Osteoblast (primary cell): ENCODE measurements at regions not wholly inside any gene's neighbourhood (a gene's known extent, or its start where the extent isn't known, plus 50 kb on each side); places are given as distances from the start of the nearest gene placed in this dataset.

Experiments
- DNase-seq: peaks from one replicate; pipeline ENCODE4 v3.0.0; 2011; ENCODE audit warnings: low spot score, mixed read lengths; ENCODE audit not compliant: insufficient read length; ENCODE audit errors: missing footprints
- H2AFZ ChIP-seq: 2 replicates; pipeline ENCODE4 v1.6.0; 2011; ENCODE audit warnings: mild to moderate bottlenecking, low read length
- H3K27ac ChIP-seq: 2 replicates; pipeline ENCODE4 v1.5.1; 2011; ENCODE audit warnings: mild to moderate bottlenecking, low read depth, low read length, moderate library complexity
- H3K27me3 ChIP-seq: 2 replicates; pipeline ENCODE4 v1.6.0; 2012; ENCODE audit warnings: mild to moderate bottlenecking, control low read depth, inconsistent platforms, low read length, moderate library complexity; ENCODE audit not compliant: insufficient read depth
- H3K36me3 ChIP-seq: 2 replicates; pipeline ENCODE4 v1.5.1; 2011; ENCODE audit warnings: mild to moderate bottlenecking, low read length, control low read depth, moderate library complexity; ENCODE audit not compliant: insufficient read depth
- H3K4me1 ChIP-seq: 2 replicates; pipeline ENCODE4 v1.5.1; 2011; ENCODE audit warnings: mild to moderate bottlenecking, low read length, control low read depth, moderate library complexity; ENCODE audit not compliant: insufficient read depth
- H3K4me2 ChIP-seq: 2 replicates; pipeline ENCODE4 v1.6.0; 2011; ENCODE audit warnings: mild to moderate bottlenecking, low read length; ENCODE audit not compliant: insufficient read depth
- H3K4me3 ChIP-seq: fragments of 200-600 bp; sonication (generic); 3 replicates; pipeline ENCODE4 v1.5.1; 2012; ENCODE audit warnings: mild to moderate bottlenecking, low read length, inconsistent platforms; ENCODE audit not compliant: insufficient read depth
- H3K79me2 ChIP-seq: 2 replicates; pipeline ENCODE4 v1.6.0; 2012; ENCODE audit warnings: mild to moderate bottlenecking, low read length, control low read depth, inconsistent platforms; ENCODE audit not compliant: insufficient read depth
- H3K9me3 ChIP-seq: 2 replicates; pipeline ENCODE4 v1.5.1; 2011; ENCODE audit warnings: low read depth, low read length, control low read depth
- H4K20me1 ChIP-seq: 2 replicates; pipeline ENCODE4 v1.6.0; 2012; ENCODE audit warnings: mild to moderate bottlenecking, low read length, control low read depth; ENCODE audit not compliant: insufficient read depth
- TF ChIP-seq, protein P1 (sequence below): IDR thresholded peaks from 2 replicates; pipeline ENCODE4 v1.5.1; 2011; ENCODE audit warnings: mild to moderate bottlenecking, low read depth, low read length, moderate library complexity; ENCODE audit errors: extremely low read depth

DNA sequence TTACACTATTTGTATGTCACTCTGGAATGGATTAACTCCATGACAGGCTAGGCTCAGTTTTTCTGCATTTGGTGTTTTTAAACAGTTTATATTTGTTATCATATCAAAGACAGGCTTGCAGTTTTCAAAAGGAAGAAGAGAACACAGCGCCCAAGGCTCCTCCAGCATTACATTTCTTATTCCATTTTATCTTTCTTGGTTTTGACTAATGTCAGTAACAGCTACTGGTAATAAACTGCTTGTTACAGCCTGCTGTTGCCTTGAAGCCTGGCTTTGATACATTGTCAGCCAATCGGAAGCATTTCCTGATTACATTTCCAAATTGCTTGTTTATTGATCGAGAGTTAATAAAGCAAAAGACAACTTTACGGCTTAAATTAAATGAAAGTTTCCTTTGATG lies 166.0 kb upstream of the MDFIC start:
- no peak overlapping the region for H2AFZ ChIP-seq
- TF ChIP-seq, protein P1, sequence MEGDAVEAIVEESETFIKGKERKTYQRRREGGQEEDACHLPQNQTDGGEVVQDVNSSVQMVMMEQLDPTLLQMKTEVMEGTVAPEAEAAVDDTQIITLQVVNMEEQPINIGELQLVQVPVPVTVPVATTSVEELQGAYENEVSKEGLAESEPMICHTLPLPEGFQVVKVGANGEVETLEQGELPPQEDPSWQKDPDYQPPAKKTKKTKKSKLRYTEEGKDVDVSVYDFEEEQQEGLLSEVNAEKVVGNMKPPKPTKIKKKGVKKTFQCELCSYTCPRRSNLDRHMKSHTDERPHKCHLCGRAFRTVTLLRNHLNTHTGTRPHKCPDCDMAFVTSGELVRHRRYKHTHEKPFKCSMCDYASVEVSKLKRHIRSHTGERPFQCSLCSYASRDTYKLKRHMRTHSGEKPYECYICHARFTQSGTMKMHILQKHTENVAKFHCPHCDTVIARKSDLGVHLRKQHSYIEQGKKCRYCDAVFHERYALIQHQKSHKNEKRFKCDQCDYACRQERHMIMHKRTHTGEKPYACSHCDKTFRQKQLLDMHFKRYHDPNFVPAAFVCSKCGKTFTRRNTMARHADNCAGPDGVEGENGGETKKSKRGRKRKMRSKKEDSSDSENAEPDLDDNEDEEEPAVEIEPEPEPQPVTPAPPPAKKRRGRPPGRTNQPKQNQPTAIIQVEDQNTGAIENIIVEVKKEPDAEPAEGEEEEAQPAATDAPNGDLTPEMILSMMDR, result no peak

DNA sequence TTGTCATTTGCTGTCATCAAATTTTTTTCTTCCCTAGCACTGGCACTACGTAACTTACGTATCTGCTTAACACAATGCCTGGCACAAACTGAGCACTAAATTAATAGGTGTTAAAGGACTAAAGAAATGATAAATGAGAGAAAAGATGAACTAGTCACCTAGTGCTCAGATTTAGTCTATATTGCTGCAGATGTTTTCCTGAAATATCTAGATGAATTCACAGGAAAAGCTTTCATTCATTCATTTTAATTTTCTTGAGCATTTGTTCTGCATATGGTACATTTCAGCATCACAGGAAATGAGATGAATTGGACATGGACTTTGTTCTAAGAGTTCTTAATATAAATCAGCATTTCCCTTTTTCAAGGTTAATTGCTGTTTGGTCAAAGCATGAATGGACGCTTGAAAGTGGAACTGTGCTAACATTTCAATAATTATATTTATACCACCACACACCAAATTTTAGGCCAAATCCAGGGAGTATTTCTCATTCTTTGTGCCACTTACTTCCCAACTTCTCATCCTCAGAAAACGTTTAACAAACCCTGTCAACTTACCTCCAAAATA lies 163.2 kb upstream of the MDFIC start:
- Histone ChIP-seq H3K27ac (no peak overlapping the region), H3K4me3 (no peak overlapping the region), H3K36me3 (no peaks in the 10 kb centered on the region), H2AFZ (no peak overlapping the region), H3K9me3 (no peaks in the 10 kb centered on the region), H3K27me3 (no peaks in the 10 kb centered on the region), H3K4me2 (no peak overlapping the region), H3K79me2 (no peaks in the 10 kb centered on the region), H3K4me1 (no peaks in the 10 kb centered on the region), H4K20me1 (no peaks in the 10 kb centered on the region)
- no peak for DNase-seq
- TF ChIP-seq, protein P1, result no peak

More for the DNA sequence above, 166.0 kb upstream of the MDFIC start:
- Histone ChIP-seq H3K4me3 (no peak overlapping the region), H3K4me1 (no peaks in the 10 kb centered on the region), H3K36me3 (no peaks in the 10 kb centered on the region), H3K9me3 (no peaks in the 10 kb centered on the region), H3K79me2 (no peaks in the 10 kb centered on the region), H3K27ac (no peak overlapping the region), H3K4me2 (no peak overlapping the region), H4K20me1 (no peaks in the 10 kb centered on the region), H3K27me3 (no peaks in the 10 kb centered on the region)
- DNase-seq, result no peak

DNA sequence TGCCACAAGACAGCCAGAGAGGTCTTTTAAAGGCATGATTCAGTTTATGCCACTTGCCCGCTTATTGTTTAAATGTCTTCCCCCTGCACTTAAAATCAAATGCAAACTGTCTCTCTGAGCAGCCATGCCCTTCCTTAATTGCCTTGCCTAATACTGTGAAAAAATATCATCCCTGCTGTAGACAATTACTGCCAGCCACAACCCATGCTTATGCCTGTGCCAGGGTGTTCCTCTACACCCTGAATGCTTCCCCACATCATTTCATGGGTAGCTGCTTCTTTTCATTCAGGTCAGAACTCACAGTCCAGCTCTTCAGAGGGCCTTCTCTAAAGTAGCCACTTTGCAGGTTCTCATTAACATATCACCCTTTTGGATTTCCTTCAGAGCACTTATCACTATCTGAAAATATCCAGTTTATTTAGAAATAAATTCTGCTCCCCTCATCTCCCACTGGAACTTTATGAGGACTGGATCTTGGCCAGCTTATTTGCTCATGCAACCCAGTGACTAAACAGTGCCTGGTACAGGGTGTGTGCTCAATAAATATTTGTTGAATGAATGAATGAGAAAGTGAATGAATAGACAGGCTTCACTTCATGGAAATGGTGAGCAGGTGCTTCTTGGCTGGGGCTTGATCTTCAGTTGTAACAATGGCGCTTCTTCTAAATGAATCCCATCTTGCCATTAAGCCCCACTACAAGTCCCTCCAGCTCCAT lies 162.4 kb upstream of the MDFIC start:
- no peaks in the 10 kb centered on the region for H3K79me2 ChIP-seq
- H3K9me3 ChIP-seq, result no peaks in the 10 kb centered on the region
- DNase-seq, result peak; percentile 27
- H3K36me3 ChIP-seq, result no peaks in the 10 kb centered on the region
- H3K4me2 ChIP-seq, result no peak overlapping the region
- H3K4me1 ChIP-seq, result no peaks in the 10 kb centered on the region
- H3K27ac ChIP-seq, result no peak overlapping the region
- TF ChIP-seq, protein P1, result no peak
- no peaks in the 10 kb centered on the region for H4K20me1 ChIP-seq
- no peak overlapping the region for H3K4me3 ChIP-seq
- H3K27me3 ChIP-seq, result no peaks in the 10 kb centered on the region
- no peak overlapping the region for H2AFZ ChIP-seq

DNA sequence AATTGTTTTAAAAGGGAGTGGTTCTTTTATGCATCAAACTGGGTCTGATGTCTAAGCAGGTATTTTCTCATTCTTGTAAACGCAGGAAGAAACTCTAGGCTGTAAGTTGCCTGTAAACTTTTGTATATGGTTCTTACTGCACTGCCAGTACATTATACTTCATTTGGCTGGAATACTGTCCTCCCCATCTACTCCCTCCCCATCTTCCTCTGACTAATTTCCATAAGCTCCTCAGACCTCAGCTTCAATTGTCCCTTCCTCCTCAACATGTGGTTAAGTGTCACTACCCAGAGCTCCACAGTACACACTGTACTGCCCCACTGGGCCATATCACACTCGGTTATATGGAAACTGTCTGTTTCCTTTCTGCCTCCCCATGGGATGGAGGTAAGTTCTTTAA lies 161.4 kb upstream of the MDFIC start:
- H3K27ac ChIP-seq, result no peak overlapping the region

More for the DNA sequence above, 161.4 kb upstream of the MDFIC start:
- H3K4me3 ChIP-seq, result no peak overlapping the region
- no peaks in the 10 kb centered on the region for H4K20me1 ChIP-seq
- no peaks in the 10 kb centered on the region for H3K79me2 ChIP-seq
- H3K36me3 ChIP-seq, result no peaks in the 10 kb centered on the region
- H3K4me2 ChIP-seq, result no peak overlapping the region
- TF ChIP-seq, protein P1, result no peak
- no peak overlapping the region for H2AFZ ChIP-seq
- H3K4me1 ChIP-seq, result no peaks in the 10 kb centered on the region
- no peak for DNase-seq
- H3K27me3 ChIP-seq, result no peaks in the 10 kb centered on the region
- H3K9me3 ChIP-seq, result no peaks in the 10 kb centered on the region
